OCI-LY7 (cell line): ENCODE measurements at regions not wholly inside any gene's neighbourhood (a gene's known extent, or its start where the extent isn't known, plus 50 kb on each side); places are given as distances from the start of the nearest gene placed in this dataset.

ENCODE experiments used
- EZH2phosphoT487 ChIP-seq: fragments of 200-600 bp; sonication (generic); IDR thresholded peaks from 2 replicates; pipeline ENCODE4 v1.6.1; 2018; ENCODE audit warnings: low read depth, borderline replicate concordance, mild to moderate bottlenecking, mixed run types, antibody characterized with exemption, low read length, moderate library complexity, mixed read lengths
- TF ChIP-seq, protein P1 (sequence below): fragments of 200-600 bp; sonication (generic); conservative IDR thresholded peaks from 2 replicates; pipeline ENCODE4 v1.5.1; 2014; ENCODE audit warnings: mild to moderate bottlenecking, antibody characterized with exemption, low read length, moderate library complexity, mixed read lengths

- TF ChIP-seq, protein P1, sequence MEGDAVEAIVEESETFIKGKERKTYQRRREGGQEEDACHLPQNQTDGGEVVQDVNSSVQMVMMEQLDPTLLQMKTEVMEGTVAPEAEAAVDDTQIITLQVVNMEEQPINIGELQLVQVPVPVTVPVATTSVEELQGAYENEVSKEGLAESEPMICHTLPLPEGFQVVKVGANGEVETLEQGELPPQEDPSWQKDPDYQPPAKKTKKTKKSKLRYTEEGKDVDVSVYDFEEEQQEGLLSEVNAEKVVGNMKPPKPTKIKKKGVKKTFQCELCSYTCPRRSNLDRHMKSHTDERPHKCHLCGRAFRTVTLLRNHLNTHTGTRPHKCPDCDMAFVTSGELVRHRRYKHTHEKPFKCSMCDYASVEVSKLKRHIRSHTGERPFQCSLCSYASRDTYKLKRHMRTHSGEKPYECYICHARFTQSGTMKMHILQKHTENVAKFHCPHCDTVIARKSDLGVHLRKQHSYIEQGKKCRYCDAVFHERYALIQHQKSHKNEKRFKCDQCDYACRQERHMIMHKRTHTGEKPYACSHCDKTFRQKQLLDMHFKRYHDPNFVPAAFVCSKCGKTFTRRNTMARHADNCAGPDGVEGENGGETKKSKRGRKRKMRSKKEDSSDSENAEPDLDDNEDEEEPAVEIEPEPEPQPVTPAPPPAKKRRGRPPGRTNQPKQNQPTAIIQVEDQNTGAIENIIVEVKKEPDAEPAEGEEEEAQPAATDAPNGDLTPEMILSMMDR = no peak
- no peak for TF ChIP-seq EZH2phosphoT487
These were observed 242.3 kb upstream of the B3GAT1 start for GRCh38 chr11:134654161-134654915.
